ENCODE measurements at regions not wholly inside any gene's neighbourhood (a gene's known extent, or its start where the extent isn't known, plus 50 kb on each side); places are given as distances from the start of the nearest gene placed in this dataset.

DNA sequence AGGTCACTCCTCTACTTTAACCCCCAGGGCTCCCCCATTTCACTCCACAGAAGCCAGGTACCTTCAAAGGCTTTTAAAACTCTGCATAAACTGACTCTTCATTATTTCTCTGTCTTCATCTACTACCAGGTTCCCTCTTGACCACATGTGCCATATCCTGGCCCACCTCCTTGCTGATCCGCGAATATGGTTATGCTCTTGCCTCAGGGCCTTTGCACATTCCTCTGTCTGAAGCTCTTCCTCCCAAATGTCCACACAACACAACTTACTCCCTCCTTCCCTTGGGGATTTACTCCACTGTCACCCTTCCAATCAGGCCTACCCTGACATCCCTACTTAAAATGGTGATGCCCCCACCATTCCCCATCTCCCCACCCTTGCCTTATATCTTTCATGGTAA lies 134.6 kb upstream of the ANKRD55 start:
- no peak for DNase-seq (ENCODE audit: low spot score)
- POLR2A ChIA-PET (ENCODE audit: low non-redundant PET) = no interaction called here
- TF ChIP-seq EZH2 (IDR thresholded peaks at IDR 0.05; ENCODE audit: borderline replicate concordance, low read depth, low read length, poor library complexity, severe bottlenecking) = no peak
- TF ChIP-seq, protein P1, sequence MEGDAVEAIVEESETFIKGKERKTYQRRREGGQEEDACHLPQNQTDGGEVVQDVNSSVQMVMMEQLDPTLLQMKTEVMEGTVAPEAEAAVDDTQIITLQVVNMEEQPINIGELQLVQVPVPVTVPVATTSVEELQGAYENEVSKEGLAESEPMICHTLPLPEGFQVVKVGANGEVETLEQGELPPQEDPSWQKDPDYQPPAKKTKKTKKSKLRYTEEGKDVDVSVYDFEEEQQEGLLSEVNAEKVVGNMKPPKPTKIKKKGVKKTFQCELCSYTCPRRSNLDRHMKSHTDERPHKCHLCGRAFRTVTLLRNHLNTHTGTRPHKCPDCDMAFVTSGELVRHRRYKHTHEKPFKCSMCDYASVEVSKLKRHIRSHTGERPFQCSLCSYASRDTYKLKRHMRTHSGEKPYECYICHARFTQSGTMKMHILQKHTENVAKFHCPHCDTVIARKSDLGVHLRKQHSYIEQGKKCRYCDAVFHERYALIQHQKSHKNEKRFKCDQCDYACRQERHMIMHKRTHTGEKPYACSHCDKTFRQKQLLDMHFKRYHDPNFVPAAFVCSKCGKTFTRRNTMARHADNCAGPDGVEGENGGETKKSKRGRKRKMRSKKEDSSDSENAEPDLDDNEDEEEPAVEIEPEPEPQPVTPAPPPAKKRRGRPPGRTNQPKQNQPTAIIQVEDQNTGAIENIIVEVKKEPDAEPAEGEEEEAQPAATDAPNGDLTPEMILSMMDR (conservative IDR thresholded peaks at IDR 0.05; ENCODE audit: low read depth, low read length) = no peak
- Histone ChIP-seq H3K27me3 (replicated peaks; ENCODE audit: insufficient read depth, low read depth, low read length, poor library complexity) (no peaks in the 10 kb centered on the region), H3K36me3 (ENCODE audit: insufficient read depth, low read length, poor library complexity, severe bottlenecking) (no peaks in the 10 kb centered on the region), H3K9me3 (ENCODE audit: low read depth, low read length, poor library complexity, severe bottlenecking) (no peaks in the 10 kb centered on the region), H3K4me1 (ENCODE audit: insufficient read depth, low read length, poor library complexity, severe bottlenecking) (no peaks in the 10 kb centered on the region), H3K27ac (ENCODE audit: low read depth, low read length, poor library complexity, severe bottlenecking) (no peak overlapping the region), H3K4me3 (ENCODE audit: low read depth, low read length, poor library complexity, severe bottlenecking) (no peak overlapping the region)
- CTCF ChIA-PET = no interaction called here
- BruUV-seq (replicated peaks) = no TSS peak
- intact Hi-C loops (cut with micrococcal nuclease; ENCODE audit: unreplicated experiment) = no loop called here

DNA sequence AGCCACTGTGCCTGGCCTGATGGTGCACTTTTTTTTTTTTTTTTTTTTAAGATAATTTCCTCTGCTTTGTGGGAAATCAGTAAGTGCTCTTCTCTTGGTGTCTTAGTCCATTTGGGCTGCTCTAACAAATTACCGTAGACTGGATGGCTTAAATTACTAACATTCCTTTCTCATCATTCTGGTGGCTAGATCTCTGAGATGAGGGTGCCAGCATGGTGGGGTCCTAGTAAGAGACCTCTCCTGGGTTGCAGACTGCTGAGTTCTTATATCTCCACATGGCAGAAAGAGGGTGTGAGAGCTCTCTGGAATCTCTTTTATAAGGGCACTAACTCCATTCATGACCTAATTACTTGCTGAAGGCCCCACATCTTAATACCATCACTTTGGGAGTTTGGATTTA lies 133.9 kb upstream of the ANKRD55 start:
- Histone ChIP-seq H3K27me3 (replicated peaks; ENCODE audit: insufficient read depth, low read depth, low read length, poor library complexity) (no peaks in the 10 kb centered on the region), H3K36me3 (ENCODE audit: insufficient read depth, low read length, poor library complexity, severe bottlenecking) (no peaks in the 10 kb centered on the region), H3K27ac (ENCODE audit: low read depth, low read length, poor library complexity, severe bottlenecking) (no peak overlapping the region), H3K4me1 (ENCODE audit: insufficient read depth, low read length, poor library complexity, severe bottlenecking) (no peaks in the 10 kb centered on the region), H3K9me3 (ENCODE audit: low read depth, low read length, poor library complexity, severe bottlenecking) (no peaks in the 10 kb centered on the region), H3K4me3 (ENCODE audit: low read depth, low read length, poor library complexity, severe bottlenecking) (no peak overlapping the region)
- ChIA-PET CTCF (no interaction called here), POLR2A (ENCODE audit: low non-redundant PET) (no interaction called here)
- DNase-seq (ENCODE audit: low spot score) = no peak
- TF ChIP-seq, protein P1 (conservative IDR thresholded peaks at IDR 0.05; ENCODE audit: low read depth, low read length) = no peak
- no peak for TF ChIP-seq EZH2 (IDR thresholded peaks at IDR 0.05; ENCODE audit: borderline replicate concordance, low read depth, low read length, poor library complexity, severe bottlenecking)
- intact Hi-C loops (cut with micrococcal nuclease; ENCODE audit: unreplicated experiment) = no loop called here
- no TSS peak for BruUV-seq (replicated peaks)

DNA sequence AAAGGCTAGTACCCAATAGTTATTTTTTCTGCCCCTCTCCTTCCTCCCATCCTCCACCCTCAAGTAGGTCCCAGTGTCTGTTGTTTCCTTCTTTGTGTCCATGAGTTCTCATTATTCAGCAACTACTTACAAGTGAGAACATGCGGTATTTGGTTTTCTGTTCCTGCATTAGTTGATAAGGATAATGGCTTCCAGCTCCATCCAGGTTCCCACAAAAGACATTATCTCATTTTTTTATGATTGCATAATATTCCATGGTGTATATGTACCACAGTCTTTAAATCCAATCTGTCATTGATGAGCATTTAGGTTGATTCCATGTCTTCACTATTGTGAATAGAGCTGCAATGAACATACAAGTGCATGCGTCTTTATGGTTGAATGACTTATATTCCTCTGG lies 128.3 kb upstream of the ANKRD55 start:
- ChIA-PET POLR2A (ENCODE audit: low non-redundant PET) (no interaction called here), CTCF (no interaction called here)
- intact Hi-C loops (cut with micrococcal nuclease; ENCODE audit: unreplicated experiment) = no loop called here
- TF ChIP-seq, protein P1 (conservative IDR thresholded peaks at IDR 0.05; ENCODE audit: low read depth, low read length) = no peak
- no peak for TF ChIP-seq EZH2 (IDR thresholded peaks at IDR 0.05; ENCODE audit: borderline replicate concordance, low read depth, low read length, poor library complexity, severe bottlenecking)
- Histone ChIP-seq H3K27me3 (replicated peaks; ENCODE audit: insufficient read depth, low read depth, low read length, poor library complexity) (no peaks in the 10 kb centered on the region), H3K36me3 (ENCODE audit: insufficient read depth, low read length, poor library complexity, severe bottlenecking) (no peaks in the 10 kb centered on the region), H3K27ac (ENCODE audit: low read depth, low read length, poor library complexity, severe bottlenecking) (no peak overlapping the region), H3K9me3 (ENCODE audit: low read depth, low read length, poor library complexity, severe bottlenecking) (no peaks in the 10 kb centered on the region), H3K4me1 (ENCODE audit: insufficient read depth, low read length, poor library complexity, severe bottlenecking) (no peaks in the 10 kb centered on the region), H3K4me3 (ENCODE audit: low read depth, low read length, poor library complexity, severe bottlenecking) (no peak overlapping the region)
- no peak for DNase-seq (ENCODE audit: low spot score)
- no TSS peak for BruUV-seq (replicated peaks)
